K562 (cell line): ENCODE measurements at regions not wholly inside any gene's neighbourhood (a gene's known extent, or its start where the extent isn't known, plus 50 kb on each side); places are given as distances from the start of the nearest gene placed in this dataset.

Experiments used
- ATAC-seq: fragments of 200-7000 bp; cut with Tn5 transposase; 3 replicates; pipeline ENCODE4 v1.9.1; 2020; ENCODE audit warnings: moderate library complexity
- BruUV-seq: library from RNA; stranded (reverse); fragments of 400-500 nt; replicated peaks from 2 replicates; lab custom pipeline; 2021; lab: Mats Ljungman, UMichigan
- CTCF ChIA-PET: fragments of 300-600 bp; formaldehyde crosslinking; extraction: SDS; loops from one replicate; lab custom pipeline; 2021; ENCODE audit warnings: low intra/inter-chr PET ratio; lab: Yijun Ruan, JAX
- POLR2A ChIA-PET: fragments of 300-600, 350-650 bp; sonication (Branson Sonifier 250); formaldehyde crosslinking; extraction: SDS; loops from one replicate; lab custom pipeline; 2021; ENCODE audit warnings: antibody characterized with exemption, inconsistent platforms; lab: Yijun Ruan, JAX
- DNase-seq, 4 experiments: peaks; one replicate each; pipeline versions ENCODE4 v3.0.0 to v3.0.0-alpha.2; 2011 to 2018; ENCODE audit warnings: low spot score in 3 of 4, mixed read lengths in 3 of 4; ENCODE audit errors: extremely low read depth in 1 of 4
- FAIRE-seq: peaks from 2 replicates; lab custom pipeline; 2011; peaks lifted over from hg19 to GRCh38; lab: Jason Lieb, UNC
- H2AFZ ChIP-seq: 2 replicates; pipeline ENCODE4 v1.6.0; 2011; ENCODE audit warnings: low read depth, low read length, control low read depth, inconsistent platforms
- H3K27ac ChIP-seq: fragments of 200-600 bp; 3 replicates; pipeline ENCODE4 v1.8.0; 2011; ENCODE audit warnings: low read depth, mild to moderate bottlenecking, control low read depth, inconsistent platforms, low read length, moderate library complexity, mixed read lengths; ENCODE audit errors: extremely low read depth
- H3K27me3 ChIP-seq, 2 experiments: fragments of 300-600 bp in 1 of 2; 2 replicates in 1 of 2; 3 replicates in 1 of 2; pipeline versions ENCODE4 v1.6.0 to v1.8.0; 2011; ENCODE audit warnings: inconsistent platforms in 2 of 2, low read length in 2 of 2, mild to moderate bottlenecking in 1 of 2, mixed read lengths in 1 of 2, moderate library complexity in 1 of 2; ENCODE audit not compliant: control insufficient read depth in 2 of 2, insufficient read depth in 2 of 2
- H3K36me3 ChIP-seq: fragments of 300-600 bp; 3 replicates; pipeline ENCODE4 v1.8.0; 2011; ENCODE audit warnings: mild to moderate bottlenecking, low read length, inconsistent platforms; ENCODE audit not compliant: control insufficient read depth, insufficient read depth
- H3K4me1 ChIP-seq, 2 experiments: fragments of 200-600 bp in 1 of 2; replicated peaks in 1 of 2; 2 replicates in 1 of 2; 3 replicates in 1 of 2; pipeline versions ENCODE4 v1.5.1 to v1.8.0; 2011; ENCODE audit warnings: inconsistent platforms in 2 of 2, low read length in 2 of 2, mild to moderate bottlenecking in 1 of 2, mixed read lengths in 1 of 2, moderate library complexity in 1 of 2; ENCODE audit not compliant: control insufficient read depth in 2 of 2, insufficient read depth in 2 of 2
- H3K4me2 ChIP-seq: 2 replicates; pipeline ENCODE4 v1.6.1; 2011; ENCODE audit warnings: low read length, control low read depth, inconsistent platforms, mixed read lengths; ENCODE audit not compliant: insufficient read depth
- H3K4me3 ChIP-seq: fragments of 200-600 bp; sonication (generic), shearing (Covaris generic); 2 replicates; pipeline ENCODE4 v1.5.1; 2016; ENCODE audit warnings: control low read depth, inconsistent platforms
- H3K79me2 ChIP-seq: fragments of 200-600 bp; 3 replicates; pipeline ENCODE4 v1.8.0; 2011; ENCODE audit warnings: low read length, inconsistent platforms; ENCODE audit not compliant: control insufficient read depth, insufficient read depth
- H3K9ac ChIP-seq, 2 experiments: 2 replicates each; pipeline versions ENCODE4 v1.6.0 to v1.6.1; 2011; ENCODE audit warnings: low read depth in 2 of 2, low read length in 2 of 2, control low read depth in 1 of 2, inconsistent platforms in 1 of 2, mild to moderate bottlenecking in 1 of 2, mixed read lengths in 1 of 2; ENCODE audit not compliant: insufficient read depth in 1 of 2
- H3K9me1 ChIP-seq: one replicate; pipeline ENCODE4 v1.6.0; 2011; ENCODE audit warnings: inconsistent platforms, mild to moderate bottlenecking, low read length, moderate library complexity; ENCODE audit not compliant: control insufficient read depth, insufficient read depth
- H3K9me3 ChIP-seq: replicated peaks from 2 replicates; pipeline ENCODE4 v1.5.1; 2011; ENCODE audit warnings: low read depth, low read length, inconsistent platforms; ENCODE audit not compliant: control insufficient read depth, insufficient read depth
- H4K20me1 ChIP-seq: replicated peaks from 2 replicates; pipeline ENCODE4 v1.6.1; 2011; ENCODE audit warnings: low read length, inconsistent platforms, mixed read lengths; ENCODE audit not compliant: control insufficient read depth, insufficient read depth
- CBX8 ChIP-seq: fragments of 200-600 bp; sonication (generic); IDR thresholded peaks from 2 replicates; pipeline ENCODE4 v1.6.1; 2012; ENCODE audit warnings: borderline replicate concordance, mixed run types, low read depth, mild to moderate bottlenecking, moderate library complexity, mixed read lengths, low read length, control low read depth, inconsistent platforms; ENCODE audit not compliant: poor library complexity, severe bottlenecking; ENCODE audit errors: extremely low read depth
- CHD1 ChIP-seq: fragments of 200-600 bp; sonication (generic); IDR thresholded peaks from one replicate; pipeline ENCODE4 v1.6.1; 2012; ENCODE audit warnings: mild to moderate bottlenecking, moderate library complexity, low read length, inconsistent platforms
- SAFB ChIP-seq: fragments of 200-400 bp; formaldehyde crosslinking; IDR thresholded peaks from 2 replicates; pipeline ENCODE4 v1.6.1; 2017; ENCODE audit warnings: low read depth, low read length, borderline replicate concordance
- SREBF1 ChIP-seq: fragments of 150-350 bp; IDR thresholded peaks from 2 replicates; pipeline ENCODE4 v1.6.1; 2014; ENCODE audit warnings: antibody characterized with exemption, low read depth, low read length, borderline replicate concordance
- YY1 ChIP-seq, 3 experiments: IDR thresholded peaks; 2 replicates each; pipeline ENCODE4 v1.6.1; 2011; ENCODE audit warnings: low read length in 2 of 3, mild to moderate bottlenecking in 2 of 3, moderate library complexity in 2 of 3, borderline replicate concordance in 1 of 3, control low read depth in 1 of 3, low read depth in 1 of 3; ENCODE audit not compliant: insufficient read depth in 3 of 3, insufficient replicate concordance in 2 of 3, control insufficient read depth in 1 of 3, insufficient read length in 1 of 3; ENCODE audit errors: extremely low read depth in 1 of 3
- ZBTB1 ChIP-seq: sonication (generic); formaldehyde crosslinking; IDR thresholded peaks from 2 replicates; pipeline ENCODE4 v1.8.1; 2023; ENCODE audit warnings: missing genetic modification reagents, low read depth, mild to moderate bottlenecking, borderline replicate concordance
- ZNF175 ChIP-seq: fragments of 200-800 bp; sonication (Bioruptor generic); IDR thresholded peaks from 2 replicates; pipeline ENCODE4 v1.6.1; 2016; ENCODE audit warnings: low read depth, mild to moderate bottlenecking, missing genetic modification characterization, missing compliant biosample characterization
- ZNF23 ChIP-seq: fragments of 250-450 bp; sonication (Bioruptor Pico); IDR thresholded peaks from 2 replicates; pipeline ENCODE4 v1.4.0; 2020; ENCODE audit warnings: mild to moderate bottlenecking
- ZNF408 ChIP-seq: fragments of 250-450 bp; sonication (Bioruptor Pico); IDR thresholded peaks from 2 replicates; pipeline ENCODE4 v1.4.0; 2020; ENCODE audit warnings: low read depth, mild to moderate bottlenecking, moderate library complexity
- ZNF551 ChIP-seq: fragments of 250-450 bp; sonication (Bioruptor Pico); IDR thresholded peaks from 2 replicates; pipeline ENCODE4 v1.5.0; 2021; ENCODE audit warnings: mild to moderate bottlenecking, moderate library complexity
- WGBS: fragments of 100-300 bp; shearing (Covaris generic); methylation state at CpG from one replicate; pipeline ENCODE4 v1.1.6; 2016; ENCODE audit warnings: low coverage, mixed read lengths; ENCODE audit not compliant: insufficient coverage; ENCODE audit errors: missing lambda C conversion rate; 5-methylcytosine and 5-hydroxymethylcytosine counted together
- in situ Hi-C: fragments of 300-500 bp; cut with MboI; formaldehyde crosslinking; loops from 4 replicates; pipeline ENCODE4 v1.15.0; 2018; ENCODE audit warnings: inconsistent platforms, mixed read lengths
- intact Hi-C: fragments of 100-400 bp; cut with micrococcal nuclease; formaldehyde crosslinking; loops from 2 replicates; pipeline ENCODE4 v1.14.2; 2022
- TF ChIP-seq, protein P1 (sequence below): fragments of 250-450 bp; sonication (Bioruptor Pico); IDR thresholded peaks from 2 replicates; pipeline ENCODE4 v1.4.0; 2020
- TF ChIP-seq, protein P2 (sequence below): fragments of 250-450 bp; sonication (Bioruptor Pico); IDR thresholded peaks from 2 replicates; pipeline ENCODE4 v1.6.1; 2021; ENCODE audit warnings: mild to moderate bottlenecking

DNA sequence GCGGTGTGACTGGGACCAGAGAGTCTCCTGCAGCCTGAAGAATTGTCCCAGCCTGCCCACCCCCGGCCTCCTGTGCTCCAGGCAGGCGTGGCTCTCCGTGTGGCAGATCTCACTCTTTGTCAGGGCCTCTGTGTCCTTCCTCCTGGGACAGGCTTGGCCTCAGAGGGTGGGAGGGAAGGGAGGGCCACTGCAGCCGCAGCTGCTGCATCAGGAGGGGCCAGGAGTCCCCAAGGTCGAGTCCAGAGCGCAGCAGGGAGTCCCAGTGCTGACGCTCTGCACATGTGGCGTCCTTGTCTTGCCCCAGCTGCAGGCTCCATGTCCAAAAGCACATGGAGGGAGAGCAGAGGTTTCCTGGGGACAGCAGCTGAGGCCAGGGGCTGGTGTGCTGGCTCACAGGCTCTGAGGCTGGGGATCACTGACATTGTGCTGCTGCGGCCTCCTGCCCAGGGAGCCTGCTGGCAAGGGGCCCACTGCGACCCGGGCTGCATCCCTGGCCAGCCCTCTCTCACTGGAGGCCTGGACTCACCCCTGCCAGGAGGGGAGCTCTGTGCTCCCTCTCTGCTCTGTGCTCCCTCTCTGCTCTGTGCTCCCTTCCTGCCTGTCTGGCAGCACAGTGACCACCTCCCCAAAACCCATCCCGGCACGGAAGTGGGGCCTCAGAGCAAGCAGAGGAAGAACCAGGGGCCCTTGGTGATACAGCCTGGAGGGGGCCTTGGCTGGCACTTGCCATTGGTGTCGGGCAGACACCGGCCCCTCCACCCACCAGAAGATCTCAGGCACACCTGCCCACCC, 114.6 kb upstream of the RET start:
- TF ChIP-seq, protein P1, sequence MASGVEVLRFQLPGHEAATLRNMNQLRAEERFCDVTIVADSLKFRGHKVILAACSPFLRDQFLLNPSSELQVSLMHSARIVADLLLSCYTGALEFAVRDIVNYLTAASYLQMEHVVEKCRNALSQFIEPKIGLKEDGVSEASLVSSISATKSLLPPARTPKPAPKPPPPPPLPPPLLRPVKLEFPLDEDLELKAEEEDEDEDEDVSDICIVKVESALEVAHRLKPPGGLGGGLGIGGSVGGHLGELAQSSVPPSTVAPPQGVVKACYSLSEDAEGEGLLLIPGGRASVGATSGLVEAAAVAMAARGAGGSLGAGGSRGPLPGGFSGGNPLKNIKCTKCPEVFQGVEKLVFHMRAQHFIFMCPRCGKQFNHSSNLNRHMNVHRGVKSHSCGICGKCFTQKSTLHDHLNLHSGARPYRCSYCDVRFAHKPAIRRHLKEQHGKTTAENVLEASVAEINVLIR (CRISPR knock-in tag): no peak
- TF ChIP-seq YY1 (IDR thresholded peaks at IDR 0.05; ENCODE audit: borderline replicate concordance in 1 of 3, control insufficient read depth in 1 of 3, extremely low read depth in 1 of 3, insufficient read depth in 3 of 3, insufficient read length in 1 of 3, insufficient replicate concordance in 2 of 3, low read depth in 1 of 3, low read length in 2 of 3): no peak
- no peak for TF ChIP-seq CHD1
- TF ChIP-seq, protein P2, sequence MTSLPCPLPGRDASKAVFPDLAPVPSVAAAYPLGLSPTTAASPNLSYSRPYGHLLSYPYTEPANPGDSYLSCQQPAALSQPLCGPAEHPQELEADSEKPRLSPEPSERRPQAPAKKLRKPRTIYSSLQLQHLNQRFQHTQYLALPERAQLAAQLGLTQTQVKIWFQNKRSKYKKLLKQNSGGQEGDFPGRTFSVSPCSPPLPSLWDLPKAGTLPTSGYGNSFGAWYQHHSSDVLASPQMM (CRISPR knock-in tag): no peak
- TF ChIP-seq SREBF1: no peak
- no peak for TF ChIP-seq CBX8
- no peak for TF ChIP-seq ZNF408 (CRISPR knock-in tag)
- TF ChIP-seq ZNF175 (CRISPR knock-in tag): no peak
- TF ChIP-seq ZNF23 (CRISPR knock-in tag): no peak
- TF ChIP-seq ZNF551: no peak
- TF ChIP-seq ZBTB1 (CRISPR knock-in tag): no peak
- no peak for TF ChIP-seq SAFB

More for the DNA sequence above, 114.6 kb upstream of the RET start:
- H3K4me2 ChIP-seq: no peak overlapping the region
- FAIRE-seq (no peak), ATAC-seq (no peak; the same call in 2 of the 3 replicates), DNase-seq (no peak)
- no peaks in the 10 kb centered on the region for H3K9me3 ChIP-seq
- no peaks in the 10 kb centered on the region for H3K36me3 ChIP-seq
- no peaks in the 10 kb centered on the region for H3K79me2 ChIP-seq
- intact Hi-C loops: no loop called here
- 2% methylated on average over 16 of the region's 16 CpGs for WGBS
- POLR2A ChIA-PET: interaction anchor here (1.0 kb wide), 1 partner anchor 8 kb away, joined by 3 read pairs; no protein-coding TSS in a partner anchor
- no peaks in the 10 kb centered on the region for H3K9me1 ChIP-seq
- peak overlapping the region in 1 of 2 experiments; percentile 40; a peak in 1 of 4 replicates for H3K9ac ChIP-seq
- no peak overlapping the region for H2AFZ ChIP-seq
- in situ Hi-C loops: no loop called here
- H3K27me3 ChIP-seq: peaks cover 0 to 4% of the 10 kb centered on the region in 2 experiments; a peak in 2 of 5 replicates
- no peak overlapping the region for H3K27ac ChIP-seq
- CTCF ChIA-PET: no interaction called here
- peaks cover 0 to 5% of the 10 kb centered on the region in 2 experiments; a peak in 2 of 5 replicates for H3K4me1 ChIP-seq
- H4K20me1 ChIP-seq: no peaks in the 10 kb centered on the region
- no peak overlapping the region for H3K4me3 ChIP-seq
- BruUV-seq: no TSS peak
